H9 (cell line): ENCODE measurements at regions not wholly inside any gene's neighbourhood (a gene's known extent, or its start where the extent isn't known, plus 50 kb on each side); places are given as distances from the start of the nearest gene placed in this dataset.

Experiments
- DNase-seq: peaks from one replicate; pipeline ENCODE4 v3.0.0-alpha.2; 2017
- H2AFZ ChIP-seq: one replicate; pipeline ENCODE4 v1.6.1; 2013; ENCODE audit warnings: mild to moderate bottlenecking, low read length, control low read depth, moderate library complexity
- H2AK5ac ChIP-seq: 2 replicates; pipeline ENCODE4 v1.6.1; 2013; ENCODE audit warnings: low read length, control low read depth, mixed read lengths; ENCODE audit not compliant: insufficient read length
- H2BK120ac ChIP-seq: one replicate; pipeline ENCODE4 v1.6.1; 2013; ENCODE audit warnings: low read depth, mild to moderate bottlenecking, low read length, control low read depth, inconsistent platforms; ENCODE audit not compliant: poor library complexity, severe bottlenecking
- H2BK12ac ChIP-seq: 2 replicates; pipeline ENCODE4 v1.6.1; 2013; ENCODE audit warnings: low read length, control low read depth, mixed read lengths, low read depth; ENCODE audit not compliant: insufficient read length
- H2BK15ac ChIP-seq: 2 replicates; pipeline ENCODE4 v1.6.1; 2013; ENCODE audit warnings: low read depth, low read length, control low read depth
- H2BK20ac ChIP-seq: one replicate; pipeline ENCODE4 v1.6.1; 2013; ENCODE audit warnings: low read depth, mild to moderate bottlenecking, low read length, control low read depth, inconsistent platforms; ENCODE audit not compliant: poor library complexity, severe bottlenecking
- H2BK5ac ChIP-seq: 2 replicates; pipeline ENCODE4 v1.6.1; 2013; ENCODE audit warnings: low read length, control low read depth, mixed read lengths; ENCODE audit not compliant: insufficient read length
- H3K14ac ChIP-seq: 2 replicates; pipeline ENCODE4 v1.6.1; 2013; ENCODE audit warnings: low read length, control low read depth; ENCODE audit not compliant: insufficient read depth
- H3K18ac ChIP-seq: 2 replicates; pipeline ENCODE4 v1.6.1; 2013; ENCODE audit warnings: low read depth, mild to moderate bottlenecking, mixed read lengths, low read length, control low read depth; ENCODE audit not compliant: insufficient read length
- H3K23ac ChIP-seq: 2 replicates; pipeline ENCODE4 v1.6.1; 2013; ENCODE audit warnings: low read length, control low read depth, mixed read lengths, low read depth; ENCODE audit not compliant: insufficient read length
- H3K23me2 ChIP-seq: 2 replicates; pipeline ENCODE4 v1.6.1; 2013; ENCODE audit warnings: low read depth, mild to moderate bottlenecking, mixed read lengths, low read length, control low read depth; ENCODE audit not compliant: insufficient read length, poor library complexity, severe bottlenecking
- H3K27ac ChIP-seq: 2 replicates; pipeline ENCODE4 v1.5.1; 2013; ENCODE audit warnings: low read length, control low read depth, mixed read lengths, low read depth; ENCODE audit not compliant: insufficient read length
- H3K27me3 ChIP-seq: 2 replicates; pipeline ENCODE4 v1.6.1; 2013; ENCODE audit warnings: low read length, control low read depth, inconsistent platforms; ENCODE audit not compliant: insufficient read depth
- H3K4ac ChIP-seq: 2 replicates; pipeline ENCODE4 v1.6.1; 2013; ENCODE audit warnings: low read depth, mild to moderate bottlenecking, control low read depth, inconsistent platforms, low read length, moderate library complexity
- H3K4me1 ChIP-seq: 2 replicates; pipeline ENCODE4 v1.6.1; 2013; ENCODE audit warnings: low read length, control low read depth, inconsistent platforms; ENCODE audit not compliant: insufficient read depth
- H3K4me2 ChIP-seq: 2 replicates; pipeline ENCODE4 v1.6.1; 2013; ENCODE audit warnings: low read length, control low read depth, mixed read lengths; ENCODE audit not compliant: insufficient read length, insufficient read depth
- H3K56ac ChIP-seq: 2 replicates; pipeline ENCODE4 v1.6.1; 2013; ENCODE audit warnings: low read depth, mild to moderate bottlenecking, mixed read lengths, low read length, control low read depth; ENCODE audit not compliant: insufficient read length
- H3K79me1 ChIP-seq: 2 replicates; pipeline ENCODE4 v1.6.1; 2013; ENCODE audit warnings: low read depth, mild to moderate bottlenecking, moderate library complexity, low read length, control low read depth, inconsistent platforms; ENCODE audit not compliant: insufficient read depth, poor library complexity, severe bottlenecking
- H3K79me2 ChIP-seq: 2 replicates; pipeline ENCODE4 v1.6.1; 2013; ENCODE audit warnings: low read length, control low read depth, inconsistent platforms; ENCODE audit not compliant: insufficient read depth
- H3K9ac ChIP-seq: 2 replicates; pipeline ENCODE4 v1.6.1; 2013; ENCODE audit warnings: low read length, control low read depth, mixed read lengths; ENCODE audit not compliant: insufficient read length; ENCODE audit errors: extremely low read depth
- H3K9me3 ChIP-seq: one replicate; pipeline ENCODE4 v1.6.1; 2013; ENCODE audit warnings: low read depth, low read length, inconsistent platforms; ENCODE audit not compliant: control insufficient read depth
- H3T11ph ChIP-seq: one replicate; pipeline ENCODE4 v1.6.1; 2013; ENCODE audit warnings: mild to moderate bottlenecking, low read length, control low read depth, inconsistent platforms
- H4K20me1 ChIP-seq: one replicate; pipeline ENCODE4 v1.6.1; 2013; ENCODE audit not compliant: control insufficient read depth, insufficient read length, insufficient read depth
- H4K5ac ChIP-seq: 2 replicates; pipeline ENCODE4 v1.6.1; 2013; ENCODE audit warnings: low read depth, mild to moderate bottlenecking, mixed read lengths, low read length, control low read depth; ENCODE audit not compliant: insufficient read length
- H4K8ac ChIP-seq: replicated peaks from 2 replicates; pipeline ENCODE4 v1.6.1; 2013; ENCODE audit warnings: low read length, control low read depth, mixed read lengths, low read depth; ENCODE audit not compliant: insufficient read length
- H4K91ac ChIP-seq: 2 replicates; pipeline ENCODE4 v1.6.1; 2013; ENCODE audit warnings: low read depth, mild to moderate bottlenecking, moderate library complexity, mixed read lengths, low read length, control low read depth; ENCODE audit not compliant: insufficient read length
- H3K27ac Mint-ChIP-seq, 3 experiments: 2 replicates in 2 of 3; 3 replicates in 1 of 3; pipeline ENCODE4 v1.8.0; 2020 to 2021; ENCODE audit warnings: mixed read lengths in 3 of 3, mild to moderate bottlenecking in 1 of 3, moderate library complexity in 1 of 3
- H3K27me3 Mint-ChIP-seq: 2 replicates; pipeline ENCODE4 v1.8.0; 2021; ENCODE audit warnings: low read depth, mild to moderate bottlenecking, moderate library complexity, mixed read lengths
- H3K36me3 Mint-ChIP-seq, 3 experiments: 2 replicates in 2 of 3; 3 replicates in 1 of 3; pipeline ENCODE4 v1.8.0; 2020 to 2021; ENCODE audit warnings: low read depth in 3 of 3, mixed read lengths in 3 of 3; ENCODE audit not compliant: insufficient read depth in 1 of 3
- H3K4me1 Mint-ChIP-seq, 2 experiments: 2 replicates each; pipeline ENCODE4 v1.8.0; 2020; ENCODE audit warnings: mixed read lengths in 2 of 2
- H3K4me3 Mint-ChIP-seq, 2 experiments: 2 replicates in 1 of 2; 3 replicates in 1 of 2; pipeline ENCODE4 v1.8.0; 2020 to 2021; ENCODE audit warnings: mild to moderate bottlenecking in 2 of 2, mixed read lengths in 2 of 2, moderate library complexity in 1 of 2
- H3K9me3 Mint-ChIP-seq, 2 experiments: 2 replicates in 1 of 2; 3 replicates in 1 of 2; pipeline ENCODE4 v1.8.0; 2020; ENCODE audit warnings: mild to moderate bottlenecking in 2 of 2, mixed read lengths in 2 of 2, moderate library complexity in 1 of 2
- whole genome bisulfite sequencing: extraction: QIAGEN DNeasy Blood & Tissue Kit; methylation state at CpG from one replicate; pipeline ENCODE4 v1.1.7; 2013; ENCODE audit warnings: missing lambda C conversion rate, low lambda C conversion rate, mixed read lengths; ENCODE audit not compliant: insufficient read length; ENCODE audit errors: extremely low coverage; 5-methylcytosine and 5-hydroxymethylcytosine counted together
- TF ChIP-seq, protein P1 (sequence below): fragments of 200-600 bp; sonication (generic); conservative IDR thresholded peaks from 3 replicates; pipeline ENCODE4 v1.8.0; 2021; ENCODE audit warnings: antibody characterized with exemption, mild to moderate bottlenecking

DNA sequence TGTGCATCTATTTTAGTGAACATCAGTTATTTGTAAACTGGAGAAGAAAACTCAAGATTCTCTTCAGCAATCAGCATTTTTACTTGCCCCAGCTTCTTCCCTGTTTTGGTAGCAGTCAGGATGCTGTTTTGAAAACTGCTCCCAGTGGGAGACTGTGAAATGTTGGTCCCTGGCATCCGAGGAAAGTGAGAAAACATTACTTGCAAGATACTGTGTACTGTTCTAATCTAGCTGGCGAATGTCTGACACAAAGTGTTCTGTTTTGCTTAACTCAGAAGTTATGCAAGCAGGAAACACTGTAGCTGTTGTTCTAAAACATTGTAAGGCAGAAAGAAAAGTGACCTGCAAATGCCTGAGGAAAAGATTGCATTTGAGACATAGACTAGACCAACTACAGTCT, 171.8 kb upstream of the POM121L12 start:
- TF ChIP-seq, protein P1, sequence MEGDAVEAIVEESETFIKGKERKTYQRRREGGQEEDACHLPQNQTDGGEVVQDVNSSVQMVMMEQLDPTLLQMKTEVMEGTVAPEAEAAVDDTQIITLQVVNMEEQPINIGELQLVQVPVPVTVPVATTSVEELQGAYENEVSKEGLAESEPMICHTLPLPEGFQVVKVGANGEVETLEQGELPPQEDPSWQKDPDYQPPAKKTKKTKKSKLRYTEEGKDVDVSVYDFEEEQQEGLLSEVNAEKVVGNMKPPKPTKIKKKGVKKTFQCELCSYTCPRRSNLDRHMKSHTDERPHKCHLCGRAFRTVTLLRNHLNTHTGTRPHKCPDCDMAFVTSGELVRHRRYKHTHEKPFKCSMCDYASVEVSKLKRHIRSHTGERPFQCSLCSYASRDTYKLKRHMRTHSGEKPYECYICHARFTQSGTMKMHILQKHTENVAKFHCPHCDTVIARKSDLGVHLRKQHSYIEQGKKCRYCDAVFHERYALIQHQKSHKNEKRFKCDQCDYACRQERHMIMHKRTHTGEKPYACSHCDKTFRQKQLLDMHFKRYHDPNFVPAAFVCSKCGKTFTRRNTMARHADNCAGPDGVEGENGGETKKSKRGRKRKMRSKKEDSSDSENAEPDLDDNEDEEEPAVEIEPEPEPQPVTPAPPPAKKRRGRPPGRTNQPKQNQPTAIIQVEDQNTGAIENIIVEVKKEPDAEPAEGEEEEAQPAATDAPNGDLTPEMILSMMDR = no peak
- no peaks in the 10 kb centered on the region for H3K4me1 Mint-ChIP-seq
- Histone ChIP-seq H3K23ac (no peak overlapping the region), H4K20me1 (no peaks in the 10 kb centered on the region), H3K27ac (no peak overlapping the region), H2BK20ac (no peak overlapping the region), H3K79me1 (no peaks in the 10 kb centered on the region), H3K9me3 (no peaks in the 10 kb centered on the region), H4K5ac (no peak overlapping the region), H2BK5ac (no peak overlapping the region), H2BK15ac (no peak overlapping the region), H4K91ac (no peak overlapping the region), H4K8ac (no peak overlapping the region), H3K4me2 (no peak overlapping the region), H2BK120ac (no peak overlapping the region), H3K18ac (no peak overlapping the region), H3K4me1 (no peaks in the 10 kb centered on the region), H3K27me3 (no peaks in the 10 kb centered on the region), H2AFZ (no peak overlapping the region), H3K23me2 (no peaks in the 10 kb centered on the region), H2BK12ac (no peak overlapping the region), H2AK5ac (no peak overlapping the region), H3K56ac (no peak overlapping the region), H3K9ac (no peak overlapping the region), H3T11ph (no peak overlapping the region), H3K14ac (no peak overlapping the region), H3K4ac (no peak overlapping the region), H3K79me2 (no peaks in the 10 kb centered on the region)
- no peaks in the 10 kb centered on the region for H3K27me3 Mint-ChIP-seq
- H3K4me3 Mint-ChIP-seq = no peak overlapping the region
- H3K27ac Mint-ChIP-seq = no peak overlapping the region
- peaks cover 28 to 39% of the 10 kb centered on the region in 2 experiments for H3K9me3 Mint-ChIP-seq
- DNase-seq = no peak
- WGBS = no CpG with 5 or more reads among the region's 2 CpGs
- peaks cover 3 to 21% (median 15%) of the 10 kb centered on the region in 3 experiments; a peak in 5 of 7 replicates for H3K36me3 Mint-ChIP-seq
